Left colon (tissue), 2 donors: ENCODE measurements at regions not wholly inside any gene's neighbourhood (a gene's known extent, or its start where the extent isn't known, plus 50 kb on each side); places are given as distances from the start of the nearest gene placed in this dataset.
"Not testable (repeated sequence)": the region's sequence is repeated elsewhere in the genome, so short reads cannot be mapped to it uniquely, and the experiment has no call there.

Experiments
- ATAC-seq: fragments of 200-7000 bp; cut with Tn5 transposase; one replicate; pipeline ENCODE4 v1.9.1; 2020; ENCODE audit warnings: mild to moderate bottlenecking, moderate library complexity
- DNase-seq, 2 donors: peaks; one replicate each; pipeline ENCODE4 v3.0.0-alpha.2; 2020
- intact Hi-C, 2 donors: fragments of 100-400 bp; cut with DNase I in 1 of 2; cut with micrococcal nuclease in 1 of 2; formaldehyde crosslinking; loops; one replicate each; pipeline versions ENCODE4 v1.11.2 to v1.14.0; 2022; cut with DNase I, micrococcal nuclease
- donor health status: DM: no; HTN: no; CAD: no.
- donor health status: DM: yes; HTN: yes; CAD: no.

GRCh38 chr7:5121256-5121655, 68.8 kb upstream of the WIPI2 start:
- intact Hi-C loops, DNase-seq, ATAC-seq: not testable (repeated sequence)

- ATAC-seq, intact Hi-C loops, DNase-seq: not testable (repeated sequence)
Observed at GRCh38 chr7:5131238-5131637, 58.8 kb upstream of the WIPI2 start.

GRCh38 chr7:5132539-5132938, 57.5 kb upstream of the WIPI2 start:
- intact Hi-C loops, result no loop called here
- no peak for ATAC-seq
- DNase-seq, result no peak

- ATAC-seq, result peak; percentile 63
- DNase-seq, result peak in 1 of 2 donors; percentile 44
Observed at GRCh38 chr7:5139998-5140397, 50.0 kb upstream of the WIPI2 start.

More at GRCh38 chr7:5139998-5140397, 50.0 kb upstream of the WIPI2 start:
- intact Hi-C loops, result no loop called here
